ENCODE measurements at regions not wholly inside any gene's neighbourhood (a gene's known extent, or its start where the extent isn't known, plus 50 kb on each side); places are given as distances from the start of the nearest gene placed in this dataset.

DNA sequence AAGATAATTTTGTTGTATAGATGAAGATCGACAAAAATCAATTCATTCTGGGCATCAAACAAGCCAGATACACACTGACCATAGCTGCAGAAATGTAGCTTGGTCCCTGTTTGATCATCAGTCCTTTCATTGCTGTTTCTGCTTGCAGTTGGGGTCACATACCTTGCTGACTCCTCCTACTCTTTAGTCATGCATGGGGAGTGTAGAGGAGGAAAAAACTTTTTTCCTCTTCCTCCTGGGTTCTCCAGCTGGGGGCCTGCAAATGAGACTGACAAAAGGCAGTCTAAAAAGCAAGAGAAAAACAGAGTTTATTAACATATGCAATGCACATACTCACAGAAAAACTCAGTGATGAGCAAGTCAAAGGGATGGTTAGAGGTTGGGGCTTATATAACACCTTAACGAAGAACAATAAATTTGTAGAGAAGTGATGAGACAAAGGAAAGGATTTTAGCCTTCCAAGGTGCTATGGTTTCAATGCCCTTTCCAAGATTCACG is 105.8 kb downstream of the QRSL1 start:
- TF ChIP-seq GATA2 (IDR thresholded peaks at IDR 0.05; ENCODE audit: low read depth, low read length) (no peak), GATA3 (IDR thresholded peaks at IDR 0.05; ENCODE audit: low read depth, low read length) (no peak)

Data from SH-SY5Y (cell line).